ELR (cell line): ENCODE measurements at regions not wholly inside any gene's neighbourhood (a gene's known extent, or its start where the extent isn't known, plus 50 kb on each side); places are given as distances from the start of the nearest gene placed in this dataset.

ENCODE experiments used
- DNase-seq: peaks from one replicate; pipeline ENCODE4 v3.0.0-alpha.2; 2015; ENCODE audit warnings: low read depth

DNA sequence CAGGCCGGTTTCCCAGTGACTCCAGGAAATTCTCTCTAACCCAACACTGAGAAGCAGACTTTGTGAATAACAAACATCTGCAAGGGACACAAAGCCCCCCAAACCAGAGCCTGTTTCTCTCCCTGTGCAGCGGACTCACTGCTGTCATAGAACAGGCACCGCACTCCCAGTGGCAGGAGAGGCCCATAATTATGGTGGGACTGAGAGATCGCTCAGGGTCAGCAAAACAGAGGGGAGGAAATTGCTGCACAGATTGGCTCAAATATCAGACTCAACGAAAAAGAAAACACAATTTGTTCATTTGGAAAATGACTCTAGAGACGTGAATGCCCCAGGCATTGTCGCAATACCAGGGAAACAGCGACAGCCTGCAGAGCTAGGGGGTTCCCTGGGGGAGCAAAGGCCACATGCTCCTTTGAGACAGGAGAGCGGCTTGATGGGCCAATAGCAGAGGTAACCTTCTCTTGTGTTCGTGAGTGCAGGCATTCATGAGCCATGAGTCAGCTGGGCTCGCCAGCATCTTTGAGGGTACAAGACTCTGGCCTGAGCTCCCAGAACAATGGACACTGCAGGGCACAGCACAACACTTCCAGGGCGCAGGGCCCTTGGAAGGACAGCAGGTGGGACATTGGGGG is 143.3 kb upstream of the KLHL29 start:
- DNase-seq = peak; percentile 36

- DNase-seq = no peak
These were observed 141.8 kb upstream of the KLHL29 start for GRCh38 chr2:23243073-23243659.

DNA sequence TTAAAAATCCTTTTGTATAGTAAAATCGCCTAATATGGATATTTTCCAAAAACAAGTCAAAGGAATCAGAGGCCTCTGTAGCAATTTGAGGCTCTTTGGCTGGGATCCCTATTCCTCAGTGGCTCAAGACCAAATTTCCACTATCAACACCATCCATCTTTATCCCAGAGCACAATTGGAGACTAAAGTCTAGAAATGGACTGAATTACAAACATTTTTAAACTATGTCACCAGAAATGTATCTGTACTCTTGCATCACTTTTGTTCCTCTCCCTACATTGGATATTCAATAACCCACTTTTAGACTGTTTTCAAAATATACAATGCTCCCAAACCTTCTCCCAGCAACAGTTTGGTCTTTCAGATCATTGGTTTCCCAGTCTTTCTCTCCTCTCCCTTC is 140.4 kb upstream of the KLHL29 start:
- DNase-seq = no peak

DNA sequence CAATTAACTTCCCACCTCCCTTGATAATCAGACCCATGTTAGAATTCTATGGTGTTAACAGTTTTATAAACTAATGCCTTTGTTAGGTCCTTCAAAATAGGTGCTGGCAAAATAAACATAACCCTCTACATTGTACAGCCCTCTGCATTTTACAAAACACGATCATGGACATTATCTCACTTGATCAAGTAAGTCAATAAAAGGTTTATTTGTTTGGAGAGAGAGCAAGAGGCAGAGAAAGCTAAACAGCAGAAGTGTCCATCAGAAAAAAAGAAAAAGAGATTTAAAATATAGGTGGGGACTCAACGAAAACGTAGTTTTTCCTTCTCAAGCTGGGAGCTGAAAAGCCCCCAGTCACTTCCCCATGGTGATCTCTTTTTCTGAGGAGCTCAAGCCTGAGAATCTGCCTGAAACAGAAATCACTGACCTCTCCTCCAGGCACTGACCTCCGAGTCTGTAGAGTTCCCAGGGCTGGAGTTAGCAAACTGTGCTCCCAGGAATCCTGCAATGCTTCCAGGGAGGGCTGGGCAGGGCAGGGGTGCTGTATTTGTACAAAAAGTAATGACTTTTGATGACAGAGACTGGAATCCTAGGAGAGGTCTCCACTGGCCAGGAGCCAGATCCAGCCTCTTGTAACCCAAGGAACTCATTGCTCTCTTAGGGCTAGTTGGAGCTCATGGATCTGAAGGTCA is 137.8 kb upstream of the KLHL29 start:
- no peak for DNase-seq

- no peak for DNase-seq
These were observed 136.3 kb upstream of the KLHL29 start for GRCh38 chr2:23248667-23249066.

DNA sequence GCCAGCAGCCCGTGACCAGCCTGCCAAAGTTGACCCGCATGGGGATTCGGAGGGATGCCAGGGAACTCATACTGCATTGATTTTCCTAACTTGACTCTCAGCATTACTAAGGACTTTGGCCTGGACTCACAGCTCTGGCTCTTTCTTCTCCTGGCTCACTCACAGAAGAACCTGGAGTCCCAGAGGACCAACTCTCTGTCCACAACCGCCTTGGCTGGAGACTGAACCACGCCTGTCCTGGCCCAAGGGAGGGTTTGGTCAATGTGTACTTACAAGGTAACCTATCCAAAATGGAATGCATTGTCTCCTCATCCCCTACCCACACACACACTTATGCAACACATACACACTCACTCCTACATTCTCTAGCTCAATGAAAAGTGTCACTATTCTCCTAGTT is 135.6 kb upstream of the KLHL29 start:
- no peak for DNase-seq

DNA sequence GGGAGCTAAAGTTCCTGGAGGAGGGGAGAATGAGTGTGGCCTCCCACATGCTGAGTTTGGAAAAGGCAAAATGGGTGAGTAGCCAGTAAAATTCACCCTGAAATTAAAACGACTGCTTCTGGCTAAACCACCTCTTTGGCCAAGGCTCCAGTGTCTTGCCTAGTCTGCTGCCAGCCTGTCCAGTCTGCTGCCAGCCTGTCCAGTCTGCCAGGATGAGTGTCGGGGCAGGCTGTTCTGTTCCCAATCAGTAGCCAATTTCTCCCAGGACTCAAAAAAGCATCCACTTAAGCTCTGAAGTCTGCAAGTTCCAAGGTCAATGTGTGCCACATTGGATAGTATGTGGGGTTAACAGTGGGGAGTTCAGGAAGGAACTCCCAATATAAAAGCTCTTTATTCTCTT is 134.6 kb upstream of the KLHL29 start:
- DNase-seq = no peak

GRCh38 chr2:23256643-23257042 is 128.3 kb upstream of the KLHL29 start:
- DNase-seq = no peak

DNA sequence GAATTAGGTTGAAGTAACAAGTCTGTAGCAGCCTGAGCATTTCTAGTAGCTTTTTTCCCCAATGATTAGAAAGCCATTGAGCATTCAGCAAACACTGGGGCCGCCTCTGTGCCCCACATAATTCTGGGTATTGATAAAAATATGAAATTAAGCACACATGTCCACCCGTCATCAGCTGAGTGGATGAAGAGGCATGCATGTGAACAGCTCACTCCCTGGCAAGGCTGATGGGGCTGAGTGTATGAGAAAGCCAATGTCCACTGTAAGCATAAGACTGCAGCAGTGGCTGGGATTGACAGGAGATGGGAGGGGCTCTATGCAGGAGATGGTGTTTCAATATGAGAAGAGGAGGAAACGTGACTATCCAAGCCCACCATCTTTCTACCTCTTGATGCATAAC is 124.4 kb upstream of the KLHL29 start:
- no peak for DNase-seq

DNA sequence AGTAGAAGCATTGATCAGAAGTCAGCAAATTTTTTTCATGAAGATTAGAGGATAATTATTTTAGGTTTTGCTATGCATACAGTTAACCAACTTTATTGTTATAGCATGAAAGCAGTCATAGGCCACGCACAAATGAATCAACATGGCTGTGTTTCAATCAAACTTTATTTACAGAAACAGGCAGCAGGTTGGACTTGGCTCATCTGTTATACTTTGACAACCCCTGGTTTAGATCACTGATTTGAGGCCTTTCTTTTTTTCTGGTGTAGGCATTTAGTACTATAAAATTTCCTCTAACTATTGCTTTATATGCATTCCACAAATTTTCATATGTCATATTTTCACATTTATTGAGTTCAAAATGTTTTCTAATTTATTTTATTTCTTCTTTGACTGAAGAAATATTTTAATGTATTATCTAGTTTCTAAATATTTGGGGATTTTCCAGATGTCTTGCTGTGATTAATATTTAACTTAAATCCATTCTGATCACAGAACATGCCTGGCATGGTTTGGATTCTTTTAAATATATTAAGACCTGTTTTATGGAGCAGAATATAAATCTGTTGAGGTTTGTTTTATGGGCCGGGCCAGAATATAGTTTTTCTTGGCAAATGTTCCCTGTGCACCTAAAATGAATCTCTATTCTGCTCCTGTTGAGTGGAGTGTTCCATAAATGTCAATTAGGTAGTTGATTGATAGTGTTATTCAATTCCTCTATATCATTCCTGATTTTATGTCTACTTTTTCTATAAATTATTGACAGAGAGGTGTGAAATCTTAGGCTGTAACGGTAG is 116.3 kb upstream of the KLHL29 start:
- DNase-seq = no peak

DNA sequence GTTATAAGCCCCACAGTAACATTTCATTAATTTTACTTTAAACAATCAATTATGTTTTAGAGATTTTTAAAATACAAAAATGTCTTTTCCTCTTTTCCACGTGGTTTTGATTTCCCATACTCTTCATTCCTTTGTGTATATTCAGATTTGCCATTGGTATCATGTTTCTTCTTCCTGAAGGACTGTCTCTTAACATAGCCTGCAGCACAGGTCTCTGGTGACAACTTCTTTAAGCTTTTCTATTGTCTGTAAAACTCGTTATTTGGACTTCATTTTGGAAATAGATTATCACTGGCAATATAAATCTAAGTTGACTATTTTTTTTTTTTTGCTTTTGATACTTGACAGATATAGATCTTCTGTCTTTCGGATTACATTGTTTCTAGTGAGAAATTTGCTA is 115.2 kb upstream of the KLHL29 start:
- DNase-seq = peak; percentile 2

- no peak for DNase-seq
These were observed 114.2 kb upstream of the KLHL29 start for GRCh38 chr2:23270810-23271209.

DNA sequence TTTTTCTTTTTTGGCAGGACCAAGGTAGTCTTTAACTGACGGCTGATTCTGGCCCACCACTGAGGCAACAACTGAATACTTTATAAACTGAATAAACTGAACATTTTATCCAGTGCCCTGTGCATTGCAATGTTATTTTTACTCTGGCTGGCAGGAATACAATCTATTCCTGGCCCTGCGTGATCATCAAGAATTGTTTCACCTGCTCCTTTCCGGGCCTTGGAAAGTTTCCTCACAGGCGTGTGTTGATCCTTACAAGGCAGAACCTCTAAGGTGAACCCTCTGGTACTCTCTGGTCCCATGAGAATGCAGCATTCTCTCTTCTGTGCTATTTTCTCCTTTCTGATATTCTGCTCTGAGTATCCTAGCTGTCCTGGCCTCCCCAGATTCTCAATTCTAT is 113.7 kb upstream of the KLHL29 start:
- DNase-seq = no peak

- peak; percentile 19 for DNase-seq
These were observed 111.2 kb upstream of the KLHL29 start for GRCh38 chr2:23273786-23274185.

DNA sequence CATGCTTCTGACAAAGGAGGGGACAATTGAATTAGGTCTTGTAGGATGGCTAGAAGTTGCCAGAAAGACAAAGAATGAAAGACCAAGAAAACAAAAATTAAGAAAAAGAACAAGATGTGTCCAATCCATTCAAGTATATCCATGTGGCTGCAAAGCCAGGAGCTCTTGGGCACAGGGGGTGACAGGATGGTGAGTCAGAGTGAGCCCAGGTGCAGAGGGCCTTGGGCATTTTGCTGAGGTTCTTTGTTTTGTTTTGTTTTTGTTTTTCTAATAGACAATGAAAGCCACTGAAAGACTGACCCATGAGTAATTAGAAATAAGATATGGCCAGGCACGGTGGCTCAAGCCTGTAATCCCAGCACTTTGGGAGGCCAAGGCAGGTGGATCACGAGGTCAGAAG is 104.6 kb upstream of the KLHL29 start:
- peak; percentile 4 for DNase-seq

- DNase-seq = peak; percentile 57
These were observed 101.3 kb upstream of the KLHL29 start for GRCh38 chr2:23283653-23284052.

GRCh38 chr2:23285091-23285800 is 99.7 kb upstream of the KLHL29 start:
- DNase-seq = no peak

DNA sequence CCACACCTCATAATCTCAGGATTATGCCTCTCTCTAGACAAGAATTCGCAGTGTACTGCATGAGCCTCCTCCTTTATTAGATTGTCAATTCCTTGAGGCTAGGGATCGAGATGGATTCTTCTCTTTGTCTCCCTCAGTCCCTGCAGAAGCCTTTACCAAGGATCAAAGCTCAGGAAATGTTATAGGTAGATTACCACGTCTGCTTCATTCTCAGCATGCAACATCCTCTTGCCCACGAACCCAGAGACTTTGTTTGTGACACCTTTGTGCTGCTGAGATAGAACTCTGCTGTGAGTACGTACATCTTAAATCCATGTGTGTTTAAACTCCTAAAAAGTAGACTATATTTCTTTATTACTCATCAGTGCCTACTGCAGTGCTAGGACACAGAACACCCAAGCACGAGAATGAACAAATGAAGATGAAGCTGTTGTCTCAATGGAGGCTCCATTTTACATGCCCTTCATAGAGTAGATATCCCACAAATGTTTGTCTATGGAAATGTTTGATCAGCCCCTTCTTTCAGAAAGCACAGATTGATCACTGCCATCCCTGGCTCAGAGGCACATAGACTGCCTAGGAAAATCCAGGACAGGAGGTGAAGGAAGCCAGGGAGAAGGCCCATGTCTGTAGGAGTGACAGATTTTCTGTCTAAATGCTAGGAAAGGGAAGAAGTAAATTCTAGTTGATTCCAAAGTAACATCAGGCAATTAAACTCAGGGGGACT is 98.8 kb upstream of the KLHL29 start:
- no peak for DNase-seq

- peak; percentile 48 for DNase-seq
These were observed 97.9 kb upstream of the KLHL29 start for GRCh38 chr2:23286758-23287704.

DNA sequence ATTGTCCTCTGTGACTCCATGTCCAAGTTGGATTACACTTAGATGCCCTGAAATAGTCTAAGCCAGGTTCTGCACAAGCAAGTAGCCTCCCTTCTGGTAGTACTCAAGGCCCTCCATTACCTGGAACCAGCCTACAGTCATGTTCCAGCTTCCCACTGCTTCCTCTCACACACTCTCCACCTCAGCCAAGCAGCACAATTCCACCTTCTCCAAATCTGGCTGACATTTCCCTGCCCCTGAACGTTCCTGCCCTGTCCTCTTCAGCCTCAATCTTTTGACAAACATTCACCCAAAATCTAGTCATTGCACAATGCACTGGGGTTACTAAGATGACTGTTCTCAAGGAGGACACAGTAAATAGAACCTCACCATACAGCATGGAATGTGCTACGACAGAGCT is 95.3 kb upstream of the KLHL29 start:
- DNase-seq = no peak
